Sigmoid colon (tissue), 6 donors: ENCODE measurements at regions not wholly inside any gene's neighbourhood (a gene's known extent, or its start where the extent isn't known, plus 50 kb on each side); places are given as distances from the start of the nearest gene placed in this dataset.

Source experiments
- DNase-seq: peaks from one replicate; pipeline ENCODE4 v3.0.0-alpha.2; 2019
- H3K27ac ChIP-seq, 4 donors: fragments of 200-600 bp; sonication (generic); one replicate each; pipeline ENCODE4 v1.5.1; 2016 to 2019; ENCODE audit warnings: mild to moderate bottlenecking in 1 of 4
- H3K27me3 ChIP-seq, 3 donors: fragments of 200-600 bp; sonication (generic); one replicate each; pipeline ENCODE4 v1.5.1; 2019; ENCODE audit warnings: mild to moderate bottlenecking in 1 of 3
- H3K36me3 ChIP-seq, 4 donors: fragments of 200-600 bp; sonication (generic); one replicate each; pipeline ENCODE4 v1.5.1; 2016 to 2019
- H3K4me1 ChIP-seq, 4 donors: fragments of 200-600 bp; sonication (generic); one replicate each; pipeline ENCODE4 v1.5.1; 2017 to 2019
- H3K4me3 ChIP-seq, 4 donors: fragments of 200-600 bp; sonication (generic); one replicate each; pipeline ENCODE4 v1.5.1; 2017 to 2019; ENCODE audit warnings: mild to moderate bottlenecking in 2 of 4, moderate library complexity in 1 of 4
- H3K9me3 ChIP-seq, 4 donors: fragments of 200-600 bp in 3 of 4; sonication (generic) in 3 of 4; one replicate each; pipeline versions ENCODE4 v1.5.1 to v1.6.1; 2013 to 2019
- EP300 ChIP-seq, 4 donors: sonication (generic); formaldehyde crosslinking; IDR thresholded peaks; one replicate each; pipeline ENCODE4 v1.6.1; 2017; ENCODE audit warnings: antibody characterized with exemption in 4 of 4
- POLR2A ChIP-seq, 2 donors: fragments of 450-650 bp; IDR thresholded peaks; one replicate each; pipeline ENCODE4 v1.6.1; 2016; ENCODE audit warnings: antibody characterized with exemption in 2 of 2, mild to moderate bottlenecking in 2 of 2, moderate library complexity in 2 of 2
- POLR2AphosphoS5 ChIP-seq, 4 donors: sonication (generic); formaldehyde crosslinking; IDR thresholded peaks; one replicate each; pipeline ENCODE4 v1.6.1; 2017; ENCODE audit warnings: antibody characterized with exemption in 4 of 4
- WGBS, 2 donors: extraction: QIAGEN DNeasy Blood & Tissue Kit; methylation state at CpG; one replicate each; pipeline ENCODE4 v1.1.7; 2013; 5-methylcytosine and 5-hydroxymethylcytosine counted together
- intact Hi-C: fragments of 100-400 bp; cut with DNase I; formaldehyde crosslinking; loops from one replicate; pipeline ENCODE4 v1.15.1; 2023
- TF ChIP-seq, protein P1 (sequence below), 4 experiments: fragments of 450-650 bp in 3 of 4; fragments of 200-600 bp in 1 of 4; IDR thresholded peaks; one replicate each; pipeline ENCODE4 v1.5.1; 2016 to 2019; ENCODE audit warnings: antibody characterized with exemption in 4 of 4, mild to moderate bottlenecking in 3 of 4, moderate library complexity in 2 of 4
- donor health status: healthy with polysubstance abuse.
- donor health status: healthy.

DNA sequence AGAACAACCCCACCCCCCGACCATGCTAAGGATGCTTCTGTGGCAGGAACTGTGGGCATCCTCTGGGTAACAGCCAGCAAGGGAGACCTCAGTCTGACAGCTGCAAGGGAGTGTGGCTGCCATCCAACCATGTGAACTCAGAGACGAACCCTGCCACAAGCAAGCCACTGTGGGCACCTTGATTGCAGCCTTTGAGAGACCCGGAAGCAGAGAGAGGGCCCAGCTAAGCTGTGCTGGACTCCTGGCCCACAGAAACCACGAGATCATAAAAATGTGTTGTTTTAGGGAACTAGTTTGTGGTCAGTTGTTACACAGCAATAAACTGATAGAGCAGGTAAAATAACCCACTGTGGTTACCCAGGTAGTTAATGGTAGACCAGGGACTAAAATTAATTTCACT, 414.6 kb downstream of the CDH26 start:
- Histone ChIP-seq H3K36me3 (no peaks in the 10 kb centered on the region), H3K4me3 (no peak overlapping the region), H3K4me1 (no peaks in the 10 kb centered on the region), H3K27me3 (no peaks in the 10 kb centered on the region), H3K27ac (no peak overlapping the region), H3K9me3 (peaks cover 0 to 1% (median 0%) of the 10 kb centered on the region in 4 donors)
- no peak for TF ChIP-seq POLR2AphosphoS5 (IDR thresholded peaks at IDR 0.05)
- TF ChIP-seq, protein P1, sequence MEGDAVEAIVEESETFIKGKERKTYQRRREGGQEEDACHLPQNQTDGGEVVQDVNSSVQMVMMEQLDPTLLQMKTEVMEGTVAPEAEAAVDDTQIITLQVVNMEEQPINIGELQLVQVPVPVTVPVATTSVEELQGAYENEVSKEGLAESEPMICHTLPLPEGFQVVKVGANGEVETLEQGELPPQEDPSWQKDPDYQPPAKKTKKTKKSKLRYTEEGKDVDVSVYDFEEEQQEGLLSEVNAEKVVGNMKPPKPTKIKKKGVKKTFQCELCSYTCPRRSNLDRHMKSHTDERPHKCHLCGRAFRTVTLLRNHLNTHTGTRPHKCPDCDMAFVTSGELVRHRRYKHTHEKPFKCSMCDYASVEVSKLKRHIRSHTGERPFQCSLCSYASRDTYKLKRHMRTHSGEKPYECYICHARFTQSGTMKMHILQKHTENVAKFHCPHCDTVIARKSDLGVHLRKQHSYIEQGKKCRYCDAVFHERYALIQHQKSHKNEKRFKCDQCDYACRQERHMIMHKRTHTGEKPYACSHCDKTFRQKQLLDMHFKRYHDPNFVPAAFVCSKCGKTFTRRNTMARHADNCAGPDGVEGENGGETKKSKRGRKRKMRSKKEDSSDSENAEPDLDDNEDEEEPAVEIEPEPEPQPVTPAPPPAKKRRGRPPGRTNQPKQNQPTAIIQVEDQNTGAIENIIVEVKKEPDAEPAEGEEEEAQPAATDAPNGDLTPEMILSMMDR (IDR thresholded peaks at IDR 0.05), result no peak
- TF ChIP-seq POLR2A (IDR thresholded peaks at IDR 0.05), result no peak
- no peak for TF ChIP-seq EP300 (IDR thresholded peaks at IDR 0.05)
- DNase-seq, result no peak
- intact Hi-C loops, result no loop called here
- WGBS, 2 donors, result 32 to 33% methylated on average over 4 of the region's 4 CpGs

DNA sequence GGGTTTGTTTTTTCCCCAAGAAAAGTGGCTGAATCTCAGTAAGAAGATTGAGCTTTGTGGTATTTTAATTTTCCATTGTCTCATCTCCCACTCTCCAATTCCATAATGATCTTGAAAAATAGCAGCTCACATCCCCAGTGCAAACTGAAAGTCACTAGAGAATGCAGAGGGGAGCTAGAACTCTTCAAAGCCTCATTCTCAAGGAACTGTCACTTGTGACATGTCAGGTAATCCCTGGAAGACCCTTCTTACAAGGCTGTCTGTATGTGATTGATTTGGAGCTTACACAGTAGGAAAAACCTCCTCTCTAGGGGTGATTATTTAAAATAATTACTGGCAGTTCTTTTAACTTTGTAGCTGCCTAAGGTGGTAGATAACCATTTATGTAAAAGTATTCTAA, 420.4 kb downstream of the CDH26 start:
- no peak overlapping the region for H3K27ac ChIP-seq
- no peaks in the 10 kb centered on the region for H3K4me1 ChIP-seq
- H3K9me3 ChIP-seq, result peaks cover 0 to 3% (median 0%) of the 10 kb centered on the region in 4 donors
- no peak overlapping the region for H3K4me3 ChIP-seq
- no peak for DNase-seq
- H3K36me3 ChIP-seq, result no peaks in the 10 kb centered on the region
- no peak for TF ChIP-seq POLR2AphosphoS5 (IDR thresholded peaks at IDR 0.05)
- TF ChIP-seq, protein P1 (IDR thresholded peaks at IDR 0.05), result no peak
- no peak for TF ChIP-seq EP300 (IDR thresholded peaks at IDR 0.05)
- TF ChIP-seq POLR2A (IDR thresholded peaks at IDR 0.05), result no peak
- H3K27me3 ChIP-seq, result no peaks in the 10 kb centered on the region
- intact Hi-C loops, result no loop called here

DNA sequence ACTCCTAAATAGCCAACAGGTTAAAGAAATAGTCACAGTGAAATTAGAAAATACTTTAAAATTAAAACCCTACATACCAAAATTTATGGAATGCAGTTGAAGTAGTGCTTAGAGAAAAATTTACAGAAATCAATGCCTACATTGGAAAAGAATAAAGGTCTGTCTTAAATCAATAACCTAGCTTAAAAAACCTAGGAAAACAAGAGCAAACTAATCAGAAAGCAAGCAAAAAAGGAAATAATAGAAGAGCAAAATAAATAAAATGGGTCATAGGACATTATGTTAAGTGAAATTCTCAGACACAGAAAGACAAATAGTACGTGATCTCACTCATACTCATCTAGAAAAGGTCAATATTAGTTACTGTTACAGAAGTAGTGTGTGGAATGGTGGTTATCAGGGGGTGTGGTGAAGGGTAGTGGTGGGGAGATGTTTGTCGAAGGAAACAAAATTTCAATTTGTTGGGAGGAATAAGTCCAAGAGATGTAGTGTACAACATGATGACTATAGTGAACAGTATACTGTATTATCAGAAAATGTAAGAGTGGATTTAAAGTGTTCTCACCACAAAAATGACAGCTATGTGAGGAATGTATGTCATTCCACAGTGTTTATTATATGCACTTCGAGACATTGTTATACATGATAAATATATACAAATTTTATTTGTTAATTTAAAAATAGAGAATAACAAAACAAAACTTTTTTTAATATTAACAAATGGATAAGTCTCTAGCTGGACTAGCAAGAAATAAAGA, 423.6 kb downstream of the CDH26 start:
- WGBS, 2 donors, result 57 to 66% methylated on average over 3 of the region's 3 CpGs
- Histone ChIP-seq H3K36me3 (no peaks in the 10 kb centered on the region), H3K4me3 (no peak overlapping the region), H3K27me3 (no peaks in the 10 kb centered on the region), H3K9me3 (peaks cover 0 to 3% (median 0%) of the 10 kb centered on the region in 4 donors), H3K4me1 (no peaks in the 10 kb centered on the region), H3K27ac (no peak overlapping the region)
- intact Hi-C loops, result no loop called here
- TF ChIP-seq POLR2AphosphoS5 (IDR thresholded peaks at IDR 0.05) (no peak), EP300 (IDR thresholded peaks at IDR 0.05) (no peak), POLR2A (IDR thresholded peaks at IDR 0.05) (no peak)
- TF ChIP-seq, protein P1 (IDR thresholded peaks at IDR 0.05), result no peak
- no peak for DNase-seq

DNA sequence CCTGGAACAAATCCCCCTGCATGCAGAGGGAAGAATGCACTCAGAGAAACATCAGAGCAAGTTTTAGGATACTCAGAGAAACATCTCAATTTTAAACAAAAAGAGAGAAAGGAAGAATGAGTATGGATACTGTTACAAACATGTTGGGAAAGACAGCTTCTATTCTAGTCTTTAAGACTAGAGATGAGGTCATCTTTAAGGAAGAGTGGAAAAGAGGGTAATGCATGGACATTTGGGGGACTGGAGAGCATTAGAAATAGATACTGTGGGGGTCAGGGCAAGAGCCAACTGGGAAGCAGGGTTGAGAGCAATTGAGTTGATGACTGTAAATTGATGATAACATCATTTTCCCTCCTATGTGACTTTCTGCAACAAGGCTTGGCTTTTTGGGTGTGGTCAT, 431.2 kb downstream of the CDH26 start:
- intact Hi-C loops, result no loop called here
- no peak for DNase-seq
- Histone ChIP-seq H3K4me1 (no peaks in the 10 kb centered on the region), H3K27ac (no peak overlapping the region), H3K36me3 (no peaks in the 10 kb centered on the region), H3K4me3 (no peak overlapping the region), H3K9me3 (no peaks in the 10 kb centered on the region), H3K27me3 (no peaks in the 10 kb centered on the region)
- TF ChIP-seq POLR2AphosphoS5 (IDR thresholded peaks at IDR 0.05), result no peak
- TF ChIP-seq, protein P1 (IDR thresholded peaks at IDR 0.05), result no peak
- no peak for TF ChIP-seq POLR2A (IDR thresholded peaks at IDR 0.05)
- no peak for TF ChIP-seq EP300 (IDR thresholded peaks at IDR 0.05)

DNA sequence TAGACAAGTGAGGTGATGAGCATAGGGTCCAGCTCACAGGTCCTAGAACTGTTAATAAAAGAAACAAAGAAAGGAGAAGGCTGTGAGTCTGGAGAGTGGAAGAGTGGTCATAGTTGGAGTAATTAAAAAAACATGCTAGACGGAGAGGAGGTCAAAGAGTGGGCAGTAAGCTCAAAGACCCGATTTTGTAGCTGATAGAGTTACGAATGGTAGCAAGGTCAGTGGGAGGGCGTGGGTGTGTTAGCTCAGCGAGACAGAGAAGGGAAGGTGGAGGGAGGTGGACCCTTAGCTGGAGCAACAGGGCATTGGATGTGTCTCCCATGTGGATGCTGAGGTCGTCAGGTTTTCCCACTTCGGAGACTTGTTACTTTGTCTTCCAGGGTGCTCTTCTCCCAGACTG, 431.7 kb downstream of the CDH26 start:
- no peak overlapping the region for H3K27ac ChIP-seq
- no peaks in the 10 kb centered on the region for H3K9me3 ChIP-seq
- H3K27me3 ChIP-seq, result no peaks in the 10 kb centered on the region
- no peaks in the 10 kb centered on the region for H3K36me3 ChIP-seq
- intact Hi-C loops, result no loop called here
- 59 to 78% methylated on average over 7 of the region's 7 CpGs for WGBS, 2 donors
- no peaks in the 10 kb centered on the region for H3K4me1 ChIP-seq
- no peak for DNase-seq
- no peak overlapping the region for H3K4me3 ChIP-seq
- TF ChIP-seq, protein P1 (IDR thresholded peaks at IDR 0.05), result no peak
- TF ChIP-seq POLR2A (IDR thresholded peaks at IDR 0.05), result no peak
- TF ChIP-seq EP300 (IDR thresholded peaks at IDR 0.05), result no peak
- TF ChIP-seq POLR2AphosphoS5 (IDR thresholded peaks at IDR 0.05), result no peak
